K562 (cell line): ENCODE measurements at regions not wholly inside any gene's neighbourhood (a gene's known extent, or its start where the extent isn't known, plus 50 kb on each side); places are given as distances from the start of the nearest gene placed in this dataset.

Experiments
- BHLHE40 ChIP-seq: IDR thresholded peaks from 2 replicates; pipeline ENCODE4 v1.6.1; 2011; ENCODE audit warnings: low read length, improper control_type of control experiment
- KAT2B ChIP-seq: IDR thresholded peaks from one replicate; pipeline ENCODE4 v1.6.1; 2012; ENCODE audit warnings: low read depth, mild to moderate bottlenecking, control low read depth, inconsistent platforms, low read length, moderate library complexity
- POLR2AphosphoS5 ChIP-seq: IDR thresholded peaks from 2 replicates; pipeline ENCODE4 v1.6.1; 2011; ENCODE audit warnings: mild to moderate bottlenecking, low read depth, low read length, moderate library complexity; ENCODE audit not compliant: control insufficient read depth, insufficient read depth
- ZNF551 ChIP-seq: fragments of 250-450 bp; sonication (Bioruptor Pico); IDR thresholded peaks from 2 replicates; pipeline ENCODE4 v1.5.0; 2021; ENCODE audit warnings: mild to moderate bottlenecking, moderate library complexity

DNA sequence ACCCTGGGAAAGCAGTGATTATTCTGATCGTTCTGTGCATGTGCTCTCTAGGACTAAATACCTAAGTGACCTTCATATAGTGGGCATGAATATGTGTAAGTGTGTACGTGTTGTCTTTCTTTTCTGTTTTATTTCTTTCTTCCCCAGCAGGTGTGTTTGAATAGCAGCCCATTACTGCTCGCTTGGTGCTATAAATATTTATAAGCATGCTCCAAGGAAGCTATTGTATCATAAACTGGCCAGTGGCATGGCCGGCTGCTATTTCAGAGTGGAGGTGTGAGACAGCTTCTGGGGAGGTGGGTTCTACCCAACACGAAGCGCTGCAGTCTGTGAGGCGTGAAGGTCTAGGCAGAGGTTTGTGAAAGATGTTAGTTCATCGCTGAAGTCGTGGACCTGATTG, 641.8 kb downstream of the NTRK3 start:
- TF ChIP-seq BHLHE40 (no peak), POLR2AphosphoS5 (no peak), ZNF551 (no peak), KAT2B (no peak)
